SK-N-MC (cell line): ENCODE measurements at regions not wholly inside any gene's neighbourhood (a gene's known extent, or its start where the extent isn't known, plus 50 kb on each side); places are given as distances from the start of the nearest gene placed in this dataset.

Experiments used
- EZH2 ChIP-seq: fragments of 200-600 bp; sonication (generic); IDR thresholded peaks from one replicate; pipeline ENCODE4 v1.6.1; 2017; ENCODE audit warnings: antibody characterized with exemption
- FOXP2 ChIP-seq: optimal IDR thresholded peaks from 2 replicates; pipeline ENCODE3; 2011; ENCODE audit warnings: mild to moderate bottlenecking, moderate library complexity; ENCODE audit not compliant: insufficient read depth; ENCODE audit errors: extremely low read length, control extremely low read depth
- POLR2AphosphoS5 ChIP-seq: IDR thresholded peaks from 2 replicates; pipeline ENCODE4 v1.6.1; 2012; ENCODE audit warnings: mild to moderate bottlenecking, low read depth, low read length, borderline replicate concordance

GRCh38 chr4:53706422-53707032 is 115.2 kb upstream of the LNX1 start:
- TF ChIP-seq EZH2 (no peak), POLR2AphosphoS5 (no peak), FOXP2 (no peak)
